DND-41 (cell line): ENCODE measurements at regions not wholly inside any gene's neighbourhood (a gene's known extent, or its start where the extent isn't known, plus 50 kb on each side); places are given as distances from the start of the nearest gene placed in this dataset.

Experiments
- CTCF ChIP-seq: IDR thresholded peaks from 2 replicates; pipeline ENCODE4 v1.5.1; 2012; ENCODE audit warnings: borderline replicate concordance, low read length, moderate library complexity, mild to moderate bottlenecking; ENCODE audit not compliant: poor library complexity, severe bottlenecking; ENCODE audit errors: extremely low read depth
- EZH2 ChIP-seq: IDR thresholded peaks from 3 replicates; pipeline ENCODE4 v1.6.1; 2012; ENCODE audit warnings: borderline replicate concordance, low read depth, mild to moderate bottlenecking, moderate library complexity, low read length, inconsistent platforms; ENCODE audit not compliant: severe bottlenecking

GRCh38 chr3:159236321-159236720 lies 434.5 kb downstream of the MFSD1 start:
- no peak for TF ChIP-seq EZH2
- TF ChIP-seq CTCF, result no peak
